GM19238 (cell line): ENCODE measurements at regions not wholly inside any gene's neighbourhood (a gene's known extent, or its start where the extent isn't known, plus 50 kb on each side); places are given as distances from the start of the nearest gene placed in this dataset.

ENCODE experiments used
- DNase-seq: peaks from one replicate; pipeline ENCODE4 v3.0.0; 2011; ENCODE audit warnings: low spot score; ENCODE audit not compliant: insufficient read length

GRCh38 chr2:58895857-58896256 lies 654.7 kb upstream of the FANCL start:
- no peak for DNase-seq

GRCh38 chr2:58893656-58894351 lies 652.7 kb upstream of the FANCL start:
- no peak for DNase-seq

- no peak for DNase-seq
Measured at GRCh38 chr2:58891828-58892377, 650.8 kb upstream of the FANCL start.

- no peak for DNase-seq
Measured at GRCh38 chr2:58890865-58891525, 649.9 kb upstream of the FANCL start.

- no peak for DNase-seq
Measured at GRCh38 chr2:58886009-58886408, 644.9 kb upstream of the FANCL start.

- no peak for DNase-seq
Measured at GRCh38 chr2:58879834-58880233, 638.7 kb upstream of the FANCL start.

GRCh38 chr2:58878778-58879177 lies 637.7 kb upstream of the FANCL start:
- no peak for DNase-seq

- DNase-seq = no peak
Measured at GRCh38 chr2:58876126-58876525, 635.0 kb upstream of the FANCL start.

GRCh38 chr2:58875436-58875835 lies 634.3 kb upstream of the FANCL start:
- no peak for DNase-seq

- no peak for DNase-seq
Measured at GRCh38 chr2:58871469-58872142, 630.5 kb upstream of the FANCL start.

GRCh38 chr2:58870704-58871103 lies 629.6 kb upstream of the FANCL start:
- DNase-seq = no peak

GRCh38 chr2:58866946-58867345 lies 625.8 kb upstream of the FANCL start:
- no peak for DNase-seq

GRCh38 chr2:58866527-58866926 lies 625.4 kb upstream of the FANCL start:
- no peak for DNase-seq

GRCh38 chr2:58866040-58866439 lies 624.9 kb upstream of the FANCL start:
- no peak for DNase-seq

- no peak for DNase-seq
Measured at GRCh38 chr2:58865436-58865835, 624.3 kb upstream of the FANCL start.

- DNase-seq = no peak
Measured at GRCh38 chr2:58862244-58862643, 621.1 kb upstream of the FANCL start.

- DNase-seq = no peak
Measured at GRCh38 chr2:58860586-58860985, 619.5 kb upstream of the FANCL start.

GRCh38 chr2:58856100-58856499 lies 615.0 kb upstream of the FANCL start:
- DNase-seq = no peak

- DNase-seq = no peak
Measured at GRCh38 chr2:58853420-58853819, 612.3 kb upstream of the FANCL start.

- DNase-seq = no peak
Measured at GRCh38 chr2:58852905-58853304, 611.8 kb upstream of the FANCL start.

GRCh38 chr2:58852243-58852642 lies 611.1 kb upstream of the FANCL start:
- DNase-seq = no peak

GRCh38 chr2:58851598-58851997 lies 610.5 kb upstream of the FANCL start:
- no peak for DNase-seq
